CD14-positive monocyte (primary cell): ENCODE measurements at regions not wholly inside any gene's neighbourhood (a gene's known extent, or its start where the extent isn't known, plus 50 kb on each side); places are given as distances from the start of the nearest gene placed in this dataset.

Experiments used
- DNase-seq, 3 donors: peaks; one replicate each; pipeline ENCODE4 v3.0.0-alpha.2; 2011 to 2022
- H2AFZ ChIP-seq: 2 replicates; pipeline ENCODE4 v1.6.0; 2012; ENCODE audit warnings: mild to moderate bottlenecking, low read depth, low read length, inconsistent platforms; ENCODE audit not compliant: insufficient read depth, poor library complexity, severe bottlenecking
- H3K27ac ChIP-seq, 2 donors: 1 replicate in 1 of 2; 2 replicates in 1 of 2; pipeline ENCODE4 v1.5.1; 2012 to 2013; ENCODE audit warnings: low read length in 2 of 2, control low read depth in 1 of 2, inconsistent platforms in 1 of 2, low read depth in 1 of 2, mild to moderate bottlenecking in 1 of 2
- H3K27me3 ChIP-seq, 2 donors: one replicate each; pipeline versions ENCODE4 v1.6.0 to v1.6.1; 2011 to 2013; ENCODE audit warnings: low read length in 2 of 2; ENCODE audit not compliant: control insufficient read depth in 2 of 2, insufficient read depth in 2 of 2
- H3K36me3 ChIP-seq, 2 donors: replicated peaks in 1 of 2; 1 replicate in 1 of 2; 2 replicates in 1 of 2; pipeline versions ENCODE4 v1.5.1 to v1.6.1; 2012 to 2013; ENCODE audit warnings: low read length in 2 of 2, control low read depth in 1 of 2, inconsistent platforms in 1 of 2, mild to moderate bottlenecking in 1 of 2; ENCODE audit not compliant: insufficient read depth in 2 of 2, control insufficient read depth in 1 of 2
- H3K4me1 ChIP-seq, 2 donors: 1 replicate in 1 of 2; 2 replicates in 1 of 2; pipeline versions ENCODE4 v1.5.1 to v1.6.1; 2012 to 2013; ENCODE audit warnings: low read length in 2 of 2, control low read depth in 1 of 2, inconsistent platforms in 1 of 2, mild to moderate bottlenecking in 1 of 2, moderate library complexity in 1 of 2; ENCODE audit not compliant: insufficient read depth in 2 of 2, control insufficient read depth in 1 of 2
- H3K4me2 ChIP-seq: replicated peaks from 2 replicates; pipeline ENCODE3; 2012; ENCODE audit warnings: low read length, moderate library complexity, mild to moderate bottlenecking; ENCODE audit not compliant: poor library complexity, severe bottlenecking; ENCODE audit errors: extremely low read depth
- H3K4me3 ChIP-seq, 3 experiments: fragments of 200-600 bp in 1 of 3; sonication (generic) in 1 of 3; replicated peaks in 1 of 3; 1 replicate in 2 of 3; 2 replicates in 1 of 3; pipeline ENCODE4 v1.5.1; 2011 to 2013; ENCODE audit warnings: low read length in 3 of 3, mild to moderate bottlenecking in 3 of 3, control low read depth in 2 of 3, low read depth in 2 of 3, inconsistent platforms in 1 of 3, moderate library complexity in 1 of 3
- H3K79me2 ChIP-seq: 2 replicates; pipeline ENCODE4 v1.6.0; 2012; ENCODE audit warnings: mild to moderate bottlenecking, control low read depth, inconsistent platforms, low read length, moderate library complexity; ENCODE audit not compliant: insufficient read depth
- H3K9ac ChIP-seq: 2 replicates; pipeline ENCODE4 v1.6.0; 2017; ENCODE audit warnings: low read length, mild to moderate bottlenecking; ENCODE audit not compliant: insufficient read depth, poor library complexity, severe bottlenecking
- H3K9me3 ChIP-seq, 2 donors: replicated peaks in 1 of 2; 1 replicate in 1 of 2; 2 replicates in 1 of 2; pipeline versions ENCODE4 v1.5.1 to v1.6.1; 2012 to 2013; ENCODE audit warnings: low read length in 2 of 2, control low read depth in 1 of 2; ENCODE audit not compliant: control insufficient read depth in 1 of 2, insufficient read depth in 1 of 2
- H4K20me1 ChIP-seq: 2 replicates; pipeline ENCODE4 v1.6.0; 2012; ENCODE audit warnings: mild to moderate bottlenecking, low read length, control low read depth, moderate library complexity; ENCODE audit not compliant: insufficient read depth
- H3K27ac Mint-ChIP-seq, 7 donors: one replicate each; pipeline ENCODE4 v1.8.0; 2020; ENCODE audit warnings: mild to moderate bottlenecking in 7 of 7, mixed read lengths in 7 of 7, moderate library complexity in 6 of 7, inconsistent platforms in 2 of 7
- H3K27me3 Mint-ChIP-seq, 3 donors: one replicate each; pipeline ENCODE4 v1.8.0; 2021 to 2022; ENCODE audit warnings: low read depth in 3 of 3, mild to moderate bottlenecking in 3 of 3, mixed read lengths in 3 of 3, moderate library complexity in 3 of 3, inconsistent platforms in 1 of 3
- H3K36me3 Mint-ChIP-seq, 2 donors: one replicate each; pipeline ENCODE4 v1.8.0; 2020; ENCODE audit warnings: mixed read lengths in 2 of 2, inconsistent platforms in 1 of 2, mild to moderate bottlenecking in 1 of 2
- H3K4me1 Mint-ChIP-seq: one replicate; pipeline ENCODE4 v1.8.0; 2020; ENCODE audit warnings: mild to moderate bottlenecking, mixed read lengths
- H3K4me3 Mint-ChIP-seq, 2 donors: one replicate each; pipeline ENCODE4 v1.8.0; 2020; ENCODE audit warnings: mild to moderate bottlenecking in 2 of 2, mixed read lengths in 2 of 2, moderate library complexity in 1 of 2
- H3K9me3 Mint-ChIP-seq, 7 donors: one replicate each; pipeline ENCODE4 v1.8.0; 2020 to 2022; ENCODE audit warnings: mixed read lengths in 7 of 7, mild to moderate bottlenecking in 6 of 7, moderate library complexity in 6 of 7, inconsistent platforms in 2 of 7
- WGBS: methylation state at CpG from one replicate; pipeline ENCODE4 v1.1.5; 2013; ENCODE audit warnings: missing lambda C conversion rate; ENCODE audit not compliant: insufficient coverage; 5-methylcytosine and 5-hydroxymethylcytosine counted together
- intact Hi-C, 2 donors: fragments of 100-400 bp; cut with micrococcal nuclease; formaldehyde crosslinking; loops; one replicate each; pipeline versions ENCODE4 v1.15.0 to v1.15.1; 2023
- TF ChIP-seq, protein P1 (sequence below): fragments of 200-600 bp; IDR thresholded peaks from one replicate; pipeline ENCODE4 v1.8.0; 2022; ENCODE audit warnings: antibody characterized with exemption, mild to moderate bottlenecking

GRCh38 chr3:81434161-81434560 is 327.3 kb downstream of the GBE1 start:
- no peaks in the 10 kb centered on the region for H3K9me3 ChIP-seq
- no peak overlapping the region for H3K4me2 ChIP-seq
- TF ChIP-seq, protein P1, sequence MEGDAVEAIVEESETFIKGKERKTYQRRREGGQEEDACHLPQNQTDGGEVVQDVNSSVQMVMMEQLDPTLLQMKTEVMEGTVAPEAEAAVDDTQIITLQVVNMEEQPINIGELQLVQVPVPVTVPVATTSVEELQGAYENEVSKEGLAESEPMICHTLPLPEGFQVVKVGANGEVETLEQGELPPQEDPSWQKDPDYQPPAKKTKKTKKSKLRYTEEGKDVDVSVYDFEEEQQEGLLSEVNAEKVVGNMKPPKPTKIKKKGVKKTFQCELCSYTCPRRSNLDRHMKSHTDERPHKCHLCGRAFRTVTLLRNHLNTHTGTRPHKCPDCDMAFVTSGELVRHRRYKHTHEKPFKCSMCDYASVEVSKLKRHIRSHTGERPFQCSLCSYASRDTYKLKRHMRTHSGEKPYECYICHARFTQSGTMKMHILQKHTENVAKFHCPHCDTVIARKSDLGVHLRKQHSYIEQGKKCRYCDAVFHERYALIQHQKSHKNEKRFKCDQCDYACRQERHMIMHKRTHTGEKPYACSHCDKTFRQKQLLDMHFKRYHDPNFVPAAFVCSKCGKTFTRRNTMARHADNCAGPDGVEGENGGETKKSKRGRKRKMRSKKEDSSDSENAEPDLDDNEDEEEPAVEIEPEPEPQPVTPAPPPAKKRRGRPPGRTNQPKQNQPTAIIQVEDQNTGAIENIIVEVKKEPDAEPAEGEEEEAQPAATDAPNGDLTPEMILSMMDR, result no peak
- no peaks in the 10 kb centered on the region for H4K20me1 ChIP-seq
- Mint-ChIP-seq H3K9me3 (peaks cover 0 to 7% (median 0%) of the 10 kb centered on the region in 7 donors), H3K27me3 (peaks cover 0 to 4% (median 1%) of the 10 kb centered on the region in 3 donors), H3K4me1 (peaks cover 2% of the 10 kb centered on the region), H3K27ac (no peak overlapping the region), H3K4me3 (no peak overlapping the region), H3K36me3 (no peaks in the 10 kb centered on the region)
- H3K36me3 ChIP-seq, result no peaks in the 10 kb centered on the region
- H3K4me1 ChIP-seq, result no peaks in the 10 kb centered on the region
- WGBS, result no CpG with 5 or more reads among the region's 3 CpGs
- H3K27ac ChIP-seq, result no peak overlapping the region
- intact Hi-C loops, result no loop called here
- no peak overlapping the region for H2AFZ ChIP-seq
- no peak overlapping the region for H3K9ac ChIP-seq
- no peaks in the 10 kb centered on the region for H3K27me3 ChIP-seq
- H3K4me3 ChIP-seq, result no peak overlapping the region
- H3K79me2 ChIP-seq, result no peaks in the 10 kb centered on the region
- no peak for DNase-seq

DNA sequence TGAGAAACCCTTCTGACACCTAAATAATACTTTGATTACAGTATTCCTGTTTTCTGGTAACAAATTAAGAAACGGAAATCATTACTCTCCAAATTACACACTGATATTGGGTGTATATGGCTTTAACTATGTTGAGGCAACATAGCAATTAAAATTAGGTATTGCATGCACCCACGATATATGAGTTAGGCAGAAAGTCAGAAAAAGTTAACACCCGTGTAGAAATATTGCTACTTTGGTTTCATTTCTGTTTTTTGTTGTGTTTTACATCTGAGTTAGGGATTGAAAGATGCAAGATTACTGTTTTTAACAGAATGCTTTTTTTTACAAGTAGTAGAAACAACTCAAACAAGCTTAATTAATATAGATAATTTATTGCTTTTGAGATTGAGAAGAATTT is 327.8 kb downstream of the GBE1 start:
- Histone ChIP-seq H3K79me2 (no peaks in the 10 kb centered on the region), H3K4me2 (no peak overlapping the region), H3K4me3 (no peak overlapping the region), H3K9me3 (no peaks in the 10 kb centered on the region), H2AFZ (no peak overlapping the region), H3K9ac (no peak overlapping the region), H3K4me1 (no peaks in the 10 kb centered on the region), H4K20me1 (no peaks in the 10 kb centered on the region), H3K36me3 (no peaks in the 10 kb centered on the region), H3K27me3 (no peaks in the 10 kb centered on the region), H3K27ac (no peak overlapping the region)
- TF ChIP-seq, protein P1, result no peak
- 0% methylated on average over 2 of the region's 3 CpGs for WGBS
- intact Hi-C loops, result no loop called here
- no peak for DNase-seq
- Mint-ChIP-seq H3K27ac (no peak overlapping the region), H3K4me1 (peaks cover 2% of the 10 kb centered on the region), H3K9me3 (peaks cover 0 to 2% (median 0%) of the 10 kb centered on the region in 7 donors), H3K36me3 (no peaks in the 10 kb centered on the region), H3K4me3 (no peak overlapping the region), H3K27me3 (peaks cover 0 to 4% (median 1%) of the 10 kb centered on the region in 3 donors)
